ENCODE measurements at regions not wholly inside any gene's neighbourhood (a gene's known extent, or its start where the extent isn't known, plus 50 kb on each side); places are given as distances from the start of the nearest gene placed in this dataset.

DNA sequence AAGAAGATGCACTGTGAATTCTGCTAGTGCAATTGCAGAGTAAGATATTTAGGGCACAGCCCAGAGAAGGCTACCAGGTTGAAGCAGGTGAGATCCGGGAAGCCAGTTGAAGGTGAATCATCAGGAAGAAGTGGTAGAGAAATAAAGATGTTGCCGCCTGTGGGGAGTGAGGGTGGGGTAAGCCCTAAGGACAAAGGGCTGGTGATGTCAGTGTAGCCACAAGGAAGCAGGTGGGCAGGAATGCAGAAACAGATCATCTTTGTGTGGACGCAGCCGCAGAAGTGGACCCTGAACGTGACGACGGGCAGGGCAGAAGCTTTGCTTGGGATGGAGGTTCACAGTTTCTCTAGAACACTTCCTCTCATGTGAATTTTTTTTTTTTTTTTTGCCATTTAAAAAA lies 164.2 kb downstream of the ACTL7B start:
- TF ChIP-seq, protein P1, sequence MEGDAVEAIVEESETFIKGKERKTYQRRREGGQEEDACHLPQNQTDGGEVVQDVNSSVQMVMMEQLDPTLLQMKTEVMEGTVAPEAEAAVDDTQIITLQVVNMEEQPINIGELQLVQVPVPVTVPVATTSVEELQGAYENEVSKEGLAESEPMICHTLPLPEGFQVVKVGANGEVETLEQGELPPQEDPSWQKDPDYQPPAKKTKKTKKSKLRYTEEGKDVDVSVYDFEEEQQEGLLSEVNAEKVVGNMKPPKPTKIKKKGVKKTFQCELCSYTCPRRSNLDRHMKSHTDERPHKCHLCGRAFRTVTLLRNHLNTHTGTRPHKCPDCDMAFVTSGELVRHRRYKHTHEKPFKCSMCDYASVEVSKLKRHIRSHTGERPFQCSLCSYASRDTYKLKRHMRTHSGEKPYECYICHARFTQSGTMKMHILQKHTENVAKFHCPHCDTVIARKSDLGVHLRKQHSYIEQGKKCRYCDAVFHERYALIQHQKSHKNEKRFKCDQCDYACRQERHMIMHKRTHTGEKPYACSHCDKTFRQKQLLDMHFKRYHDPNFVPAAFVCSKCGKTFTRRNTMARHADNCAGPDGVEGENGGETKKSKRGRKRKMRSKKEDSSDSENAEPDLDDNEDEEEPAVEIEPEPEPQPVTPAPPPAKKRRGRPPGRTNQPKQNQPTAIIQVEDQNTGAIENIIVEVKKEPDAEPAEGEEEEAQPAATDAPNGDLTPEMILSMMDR (IDR thresholded peaks at IDR 0.05; ENCODE audit: insufficient read depth, low read depth, low read length): no peak
- TF ChIP-seq EZH2 (IDR thresholded peaks at IDR 0.05; ENCODE audit: insufficient read depth, low read length): no peak

All from astrocyte (in vitro differentiated cells and primary cell).